Transverse colon (tissue), 4 donors: ENCODE measurements at regions not wholly inside any gene's neighbourhood (a gene's known extent, or its start where the extent isn't known, plus 50 kb on each side); places are given as distances from the start of the nearest gene placed in this dataset.

Experiments used
- DNase-seq: peaks from one replicate; pipeline ENCODE4 v3.0.0-alpha.2; 2019
- H3K27ac ChIP-seq, 4 donors: fragments of 200-600 bp; sonication (generic); 2 replicates each; pipeline ENCODE4 v1.5.1; 2016 to 2018; ENCODE audit warnings: inconsistent platforms in 4 of 4
- H3K27me3 ChIP-seq: fragments of 200-600 bp; sonication (generic); 2 replicates; pipeline ENCODE4 v1.5.1; 2017; ENCODE audit warnings: inconsistent platforms
- H3K36me3 ChIP-seq, 4 donors: fragments of 200-600 bp; sonication (generic); 2 replicates each; pipeline ENCODE4 v1.5.1; 2017 to 2019; ENCODE audit warnings: inconsistent platforms in 4 of 4
- H3K4me1 ChIP-seq, 4 donors: fragments of 200-600 bp; sonication (generic); 2 replicates each; pipeline ENCODE4 v1.5.1; 2017 to 2020; ENCODE audit warnings: inconsistent platforms in 4 of 4
- H3K4me3 ChIP-seq, 4 donors: fragments of 200-600 bp; sonication (generic); 1 replicate in 1 of 4; 2 replicates in 3 of 4; pipeline versions ENCODE4 v1.5.1 to v1.6.1; 2017 to 2019; ENCODE audit warnings: inconsistent platforms in 4 of 4
- H3K9me3 ChIP-seq, 2 donors: fragments of 200-600 bp; sonication (generic); 2 replicates each; pipeline ENCODE4 v1.5.1; 2017 to 2019; ENCODE audit warnings: inconsistent platforms in 2 of 2
- CTCF ChIP-seq, 5 experiments: fragments of 200-600 bp in 3 of 5; fragments of 450-650 bp in 2 of 5; sonication (generic) in 3 of 5; IDR thresholded peaks; 1 replicate in 2 of 5; 2 replicates in 3 of 5; pipeline ENCODE4 v1.5.1; 2016 to 2017; ENCODE audit warnings: antibody characterized with exemption in 5 of 5, inconsistent platforms in 3 of 5, mild to moderate bottlenecking in 2 of 5, moderate library complexity in 1 of 5
- EP300 ChIP-seq: sonication (generic); formaldehyde crosslinking; IDR thresholded peaks from one replicate; pipeline ENCODE4 v1.6.1; 2017; ENCODE audit warnings: antibody characterized with exemption, low read depth
- POLR2A ChIP-seq: fragments of 450-650 bp; IDR thresholded peaks from one replicate; pipeline ENCODE4 v1.6.1; 2016; ENCODE audit warnings: antibody characterized with exemption, mild to moderate bottlenecking, moderate library complexity
- POLR2AphosphoS5 ChIP-seq, 3 donors: sonication (generic); formaldehyde crosslinking; IDR thresholded peaks; one replicate each; pipeline ENCODE4 v1.6.1; 2016; ENCODE audit warnings: antibody characterized with exemption in 3 of 3
- WGBS, 2 donors: methylation state at CpG; one replicate each; pipeline ENCODE4 v1.1.5; 2018; ENCODE audit warnings: low coverage in 1 of 2; 5-methylcytosine and 5-hydroxymethylcytosine counted together
- in situ Hi-C, 4 donors: fragments of 200-750 bp; cut with MboI; loops; one replicate each; pipeline versions ENCODE4 v1.15.0 to v1.15.1; 2017; ENCODE audit warnings: low sequenced_read_pairs in 3 of 4, low pct_ligation_motif_present in 1 of 4, low pct_unique_long_range_greater_than_20kb in 1 of 4
- intact Hi-C: fragments of 100-400 bp; cut with DNase I; formaldehyde crosslinking; loops from one replicate; pipeline ENCODE4 v1.15.1; 2023; ENCODE audit warnings: low total_unique reads

- Histone ChIP-seq H3K27ac (no peak overlapping the region), H3K27me3 (no peaks in the 10 kb centered on the region), H3K4me1 (peaks cover 0 to 4% (median 0%) of the 10 kb centered on the region in 4 donors), H3K9me3 (no peaks in the 10 kb centered on the region), H3K36me3 (no peaks in the 10 kb centered on the region), H3K4me3 (no peak overlapping the region)
- in situ Hi-C loops = no loop called here
- no peak for DNase-seq
- WGBS, 2 donors = 83 to 88% methylated on average over 1 to 2 of the region's 2 CpGs
- TF ChIP-seq POLR2A = no peak
- TF ChIP-seq POLR2AphosphoS5 (IDR thresholded peaks at IDR 0.05) = no peak
- no peak for TF ChIP-seq EP300
- TF ChIP-seq CTCF (IDR thresholded peaks at IDR 0.05) = no peak
- intact Hi-C loops = no loop called here
Measured at GRCh38 chr1:59230622-59231021, 66.3 kb upstream of the FGGY start.

GRCh38 chr1:59232216-59232615, 64.7 kb upstream of the FGGY start:
- Histone ChIP-seq H3K36me3 (no peaks in the 10 kb centered on the region), H3K4me3 (no peak overlapping the region), H3K9me3 (no peaks in the 10 kb centered on the region), H3K4me1 (peaks cover 0 to 4% (median 0%) of the 10 kb centered on the region in 4 donors), H3K27me3 (no peaks in the 10 kb centered on the region), H3K27ac (no peak overlapping the region)
- WGBS, 2 donors = 47 to 49% methylated on average over 4 to 6 of the region's 6 CpGs
- intact Hi-C loops = no loop called here
- in situ Hi-C loops = no loop called here
- DNase-seq = peak; percentile 31
- TF ChIP-seq CTCF (IDR thresholded peaks at IDR 0.05) (no peak), POLR2AphosphoS5 (IDR thresholded peaks at IDR 0.05) (no peak), POLR2A (no peak), EP300 (no peak)

DNA sequence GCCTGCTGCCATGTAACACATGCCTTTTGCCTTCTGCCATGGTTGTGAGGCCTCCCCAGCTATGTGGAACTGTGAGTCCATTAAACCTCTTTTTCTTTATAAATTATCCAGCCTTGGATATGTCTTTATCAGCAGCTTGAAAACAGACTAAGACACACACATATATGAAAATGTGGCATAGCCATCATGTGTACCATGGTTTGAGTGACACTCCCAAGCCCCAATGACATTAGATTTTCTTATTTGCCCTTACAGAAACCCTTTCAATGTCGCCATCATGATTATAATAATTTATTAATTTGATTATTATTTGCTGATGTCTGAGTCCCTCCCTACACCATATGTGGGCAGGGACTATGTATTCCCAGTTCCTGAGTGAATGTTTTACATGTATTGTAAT, 63.5 kb upstream of the FGGY start:
- Histone ChIP-seq H3K4me3 (no peak overlapping the region), H3K27me3 (no peaks in the 10 kb centered on the region), H3K27ac (no peak overlapping the region), H3K36me3 (no peaks in the 10 kb centered on the region), H3K4me1 (peaks cover 0 to 4% (median 1%) of the 10 kb centered on the region in 4 donors), H3K9me3 (no peaks in the 10 kb centered on the region)
- TF ChIP-seq POLR2AphosphoS5 (IDR thresholded peaks at IDR 0.05) (no peak), POLR2A (no peak), EP300 (no peak), CTCF (IDR thresholded peaks at IDR 0.05) (no peak)
- in situ Hi-C loops (no loop called here), intact Hi-C loops (no loop called here)
- 76 to 86% methylated on average over 1 of the region's 1 CpG for WGBS, 2 donors
- no peak for DNase-seq

GRCh38 chr1:59236721-59237545, 60.0 kb upstream of the FGGY start:
- DNase-seq = no peak
- H3K27ac ChIP-seq = no peak overlapping the region
- no peaks in the 10 kb centered on the region for H3K27me3 ChIP-seq
- H3K4me3 ChIP-seq = no peak overlapping the region
- TF ChIP-seq POLR2A (no peak), EP300 (no peak), CTCF (IDR thresholded peaks at IDR 0.05) (no peak), POLR2AphosphoS5 (IDR thresholded peaks at IDR 0.05) (no peak)
- H3K9me3 ChIP-seq = no peaks in the 10 kb centered on the region
- H3K36me3 ChIP-seq = no peaks in the 10 kb centered on the region
- intact Hi-C loops = no loop called here
- in situ Hi-C loops = no loop called here
- WGBS, 2 donors = 89 to 95% methylated on average over 3 of the region's 3 CpGs
- peaks cover 0 to 7% (median 3%) of the 10 kb centered on the region in 4 donors for H3K4me1 ChIP-seq
